ENCODE measurements at regions not wholly inside any gene's neighbourhood (a gene's known extent, or its start where the extent isn't known, plus 50 kb on each side); places are given as distances from the start of the nearest gene placed in this dataset.

DNA sequence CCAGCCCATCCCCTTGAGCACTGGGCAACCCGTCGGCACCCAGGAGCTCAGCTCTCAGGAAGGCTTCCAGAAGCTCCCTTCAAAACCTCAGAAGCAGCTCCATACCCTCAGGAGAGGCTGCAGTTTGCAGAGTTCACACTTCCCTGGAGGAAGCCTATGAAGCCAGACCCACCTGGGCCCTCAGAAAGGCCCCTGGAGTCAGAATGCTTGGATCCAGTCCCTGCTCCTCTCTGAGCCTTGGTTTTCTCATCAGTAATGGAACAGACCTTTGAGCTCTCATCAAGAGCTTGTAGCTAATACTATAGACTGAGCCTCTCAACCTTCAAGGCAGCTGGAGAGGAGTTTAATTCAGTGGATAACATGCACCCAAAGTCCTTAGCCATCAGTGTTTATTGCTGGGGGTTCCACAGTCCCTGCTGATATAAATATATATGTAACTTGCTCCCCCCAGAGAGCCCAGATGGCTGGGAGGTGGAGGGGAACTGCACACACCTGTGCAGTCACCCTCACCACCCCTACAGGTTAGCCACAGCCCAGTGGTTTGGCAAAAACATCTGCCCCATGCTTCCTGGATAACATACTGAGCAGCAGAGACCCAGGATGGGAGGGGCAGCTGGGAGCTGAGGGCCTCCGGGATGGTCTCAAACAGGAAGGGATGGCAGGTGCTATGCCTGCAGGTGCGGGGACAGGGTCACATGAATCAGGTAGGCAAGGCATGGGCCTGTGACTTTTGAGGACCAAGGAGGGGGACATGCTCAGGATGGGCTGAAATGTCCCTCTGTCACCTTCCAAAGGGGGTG lies 120.1 kb downstream of the SNX5 start:
- ATAC-seq (ENCODE audit: low FRiP score) = no peak
- TF ChIP-seq, protein P1, sequence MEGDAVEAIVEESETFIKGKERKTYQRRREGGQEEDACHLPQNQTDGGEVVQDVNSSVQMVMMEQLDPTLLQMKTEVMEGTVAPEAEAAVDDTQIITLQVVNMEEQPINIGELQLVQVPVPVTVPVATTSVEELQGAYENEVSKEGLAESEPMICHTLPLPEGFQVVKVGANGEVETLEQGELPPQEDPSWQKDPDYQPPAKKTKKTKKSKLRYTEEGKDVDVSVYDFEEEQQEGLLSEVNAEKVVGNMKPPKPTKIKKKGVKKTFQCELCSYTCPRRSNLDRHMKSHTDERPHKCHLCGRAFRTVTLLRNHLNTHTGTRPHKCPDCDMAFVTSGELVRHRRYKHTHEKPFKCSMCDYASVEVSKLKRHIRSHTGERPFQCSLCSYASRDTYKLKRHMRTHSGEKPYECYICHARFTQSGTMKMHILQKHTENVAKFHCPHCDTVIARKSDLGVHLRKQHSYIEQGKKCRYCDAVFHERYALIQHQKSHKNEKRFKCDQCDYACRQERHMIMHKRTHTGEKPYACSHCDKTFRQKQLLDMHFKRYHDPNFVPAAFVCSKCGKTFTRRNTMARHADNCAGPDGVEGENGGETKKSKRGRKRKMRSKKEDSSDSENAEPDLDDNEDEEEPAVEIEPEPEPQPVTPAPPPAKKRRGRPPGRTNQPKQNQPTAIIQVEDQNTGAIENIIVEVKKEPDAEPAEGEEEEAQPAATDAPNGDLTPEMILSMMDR (IDR thresholded peaks at IDR 0.05) = no peak
- no peak for DNase-seq (ENCODE audit: low spot score)

DNA sequence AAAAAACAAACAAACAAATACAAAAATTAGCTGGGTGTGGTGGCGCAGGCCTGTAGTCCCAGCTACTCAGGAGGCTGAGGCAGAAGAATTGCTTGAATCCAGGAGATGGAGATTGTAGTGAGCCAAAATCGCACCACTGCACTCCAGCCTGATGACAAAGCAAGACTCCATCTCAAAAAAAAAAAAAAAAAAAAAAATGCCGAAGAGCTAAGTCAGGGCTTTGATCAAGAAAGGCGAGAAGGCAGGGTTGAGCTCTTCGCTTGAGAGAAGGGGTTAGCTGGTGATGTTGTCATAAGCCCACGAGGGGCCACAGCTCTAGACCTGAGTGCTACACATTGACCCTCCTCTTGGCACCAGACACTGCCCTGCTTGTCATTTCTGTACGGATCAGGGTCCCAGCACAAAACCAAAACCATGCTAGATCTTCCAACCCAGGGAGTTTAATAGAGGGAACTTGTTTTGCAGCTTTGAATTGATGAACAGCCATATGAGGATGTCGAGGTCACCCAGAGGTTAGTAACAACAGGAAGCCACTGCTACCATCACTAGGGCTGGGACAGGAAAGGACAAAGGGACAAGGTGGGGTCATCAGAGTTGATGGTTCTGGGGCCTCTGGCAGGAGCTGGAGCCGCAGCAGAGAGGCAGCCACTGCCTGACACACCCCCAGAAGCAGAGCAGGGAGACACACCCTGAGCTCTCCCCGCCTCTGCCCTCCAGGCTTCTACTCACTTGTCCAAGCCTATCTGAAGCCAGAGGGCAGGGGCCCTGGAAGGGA lies 122.7 kb downstream of the SNX5 start:
- no peak for DNase-seq (ENCODE audit: low spot score)
- no peak for ATAC-seq (ENCODE audit: low FRiP score)

DNA sequence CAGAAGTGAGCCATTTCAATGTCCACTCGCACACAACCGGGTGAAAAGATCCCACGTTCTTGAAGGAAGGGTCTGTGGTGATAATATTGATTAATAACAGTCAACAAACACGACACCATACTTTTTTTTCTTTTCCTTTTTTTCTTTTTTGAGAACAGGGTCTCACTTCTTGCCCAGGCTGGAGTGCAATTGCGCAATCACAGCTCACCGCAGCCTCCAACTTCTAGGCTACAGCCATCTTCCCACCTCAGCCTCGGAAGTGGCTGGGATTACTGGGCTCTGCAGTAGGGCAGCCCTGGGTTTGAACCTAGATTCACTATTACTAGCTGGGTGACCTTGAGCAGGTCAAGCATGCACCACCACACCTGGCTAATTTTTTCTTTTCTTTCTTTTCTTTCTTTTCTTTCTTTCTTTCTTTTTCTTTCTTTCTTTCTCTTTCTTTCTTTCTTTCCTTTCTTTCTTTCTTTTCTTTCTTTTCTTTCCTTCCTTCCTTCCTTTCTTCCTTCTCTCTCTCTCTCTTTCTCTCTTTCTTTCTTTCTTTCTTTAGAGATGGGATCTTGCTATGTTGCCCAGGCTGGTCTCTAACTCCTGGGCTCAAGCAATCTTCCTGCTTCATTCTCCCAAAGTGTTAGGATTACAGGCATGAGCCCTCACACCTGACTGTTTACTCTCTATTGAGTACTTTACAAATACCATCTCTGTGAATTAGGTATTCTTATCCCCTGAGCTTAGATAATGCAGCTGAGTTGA lies 123.9 kb downstream of the SNX5 start:
- ATAC-seq (ENCODE audit: low FRiP score) (no peak), DNase-seq (ENCODE audit: low spot score) (no peak)
- TF ChIP-seq, protein P1 (IDR thresholded peaks at IDR 0.05) = no peak

More for the DNA sequence above, 122.7 kb downstream of the SNX5 start:
- TF ChIP-seq, protein P1 (IDR thresholded peaks at IDR 0.05) = no peak

DNA sequence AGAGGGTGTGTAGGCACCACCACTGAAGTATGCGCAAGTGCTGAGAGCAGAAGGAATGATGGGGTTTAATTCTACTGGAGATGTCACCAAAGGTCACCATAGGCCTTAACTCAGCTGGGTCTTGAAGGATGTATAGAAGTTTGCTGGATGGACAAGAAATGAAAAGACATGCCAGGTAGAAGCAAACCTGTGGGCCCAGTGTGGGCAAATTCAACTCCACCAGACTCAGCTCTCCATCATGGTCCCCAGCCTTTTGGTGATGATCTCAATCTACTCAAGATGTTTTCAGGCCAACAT lies 124.5 kb downstream of the SNX5 start:
- TF ChIP-seq, protein P1 (IDR thresholded peaks at IDR 0.05) = no peak
- ATAC-seq (ENCODE audit: low FRiP score) = no peak
- DNase-seq (ENCODE audit: low spot score) = no peak

DNA sequence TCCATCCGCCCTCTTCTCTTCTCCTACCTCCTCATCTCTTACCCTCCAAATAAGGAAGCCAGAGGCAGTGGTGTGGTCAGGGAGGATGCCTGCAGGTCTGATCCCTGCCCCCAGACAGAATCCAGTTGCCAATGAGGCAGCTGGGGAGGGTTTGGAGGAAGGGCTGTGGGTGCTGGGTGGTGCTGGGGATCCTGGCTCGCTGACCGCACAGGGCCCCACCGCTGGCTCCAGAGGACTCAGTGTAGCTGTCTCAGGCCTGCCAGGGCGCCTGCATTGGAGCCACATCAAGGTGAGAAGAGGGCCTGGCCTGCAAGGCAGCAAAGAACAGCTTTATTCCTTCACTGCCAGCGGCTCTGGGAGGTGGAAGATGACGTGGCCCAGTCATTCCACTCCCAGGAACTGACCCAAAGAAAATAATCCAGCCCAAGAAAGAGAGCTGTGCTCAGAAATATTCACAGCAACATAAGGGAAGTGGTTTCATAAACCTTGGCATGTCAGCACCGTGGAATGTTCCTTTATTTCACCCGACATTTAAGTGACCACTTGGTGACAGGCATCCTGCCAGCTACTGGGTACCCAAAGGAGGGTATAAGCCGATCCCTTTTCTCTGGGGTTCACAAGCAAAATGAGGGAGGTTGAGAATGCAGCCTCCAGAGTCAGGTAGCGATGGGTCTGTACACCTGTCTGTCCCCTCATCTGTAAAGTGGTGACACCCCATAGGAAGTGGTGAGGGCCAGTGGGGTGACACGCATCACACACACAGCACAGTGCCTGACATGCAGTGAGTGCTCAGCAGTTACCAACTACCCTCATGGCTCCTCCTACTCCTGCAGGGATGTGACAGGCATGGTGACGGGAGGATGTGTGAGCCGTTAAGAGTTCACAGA lies 125.1 kb downstream of the SNX5 start:
- DNase-seq (ENCODE audit: low spot score) (no peak), ATAC-seq (ENCODE audit: low FRiP score) (no peak)
- TF ChIP-seq, protein P1 (IDR thresholded peaks at IDR 0.05) = no peak

DNA sequence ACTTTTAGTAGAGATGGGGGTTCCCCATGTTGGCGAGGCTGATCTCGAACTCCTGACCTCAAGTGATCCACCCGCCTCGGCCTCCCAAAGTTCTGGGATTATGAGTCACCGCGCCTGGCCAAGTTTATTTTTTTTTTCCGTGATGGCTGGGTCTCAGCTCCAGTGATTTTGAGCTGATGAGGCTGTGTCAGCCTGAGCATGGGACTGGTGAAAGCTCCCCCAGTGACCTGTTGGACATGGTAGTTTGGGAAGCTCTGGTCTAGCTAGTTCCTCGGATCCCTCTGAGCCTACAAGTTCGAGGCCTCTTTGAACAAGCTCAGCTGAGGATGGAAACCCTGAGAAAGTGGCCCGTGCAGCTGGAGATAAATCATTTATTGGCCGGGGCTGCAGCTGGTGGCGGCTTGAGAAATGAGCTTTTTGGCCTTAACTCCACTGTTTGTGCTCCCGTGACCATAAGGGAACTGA lies 126.8 kb downstream of the SNX5 start:
- ATAC-seq (ENCODE audit: low FRiP score) (no peak), DNase-seq (ENCODE audit: low spot score) (no peak)
- TF ChIP-seq, protein P1 (IDR thresholded peaks at IDR 0.05) = no peak
